Mesothelial cell of epicardium (in vitro differentiated cells): ENCODE measurements at regions not wholly inside any gene's neighbourhood (a gene's known extent, or its start where the extent isn't known, plus 50 kb on each side); places are given as distances from the start of the nearest gene placed in this dataset.

Experiments
- DNase-seq, 2 experiments: peaks; one replicate each; pipeline ENCODE4 v3.0.0; 2021; ENCODE audit warnings: low spot score in 2 of 2; ENCODE audit not compliant: unreplicated experiment in 2 of 2
- H3K27ac Mint-ChIP-seq: 2 replicates; pipeline ENCODE4 v1.8.0; 2021; ENCODE audit warnings: mixed read lengths
- H3K27me3 Mint-ChIP-seq: 2 replicates; pipeline ENCODE4 v1.8.0; 2021; ENCODE audit warnings: low read depth, mixed read lengths
- H3K36me3 Mint-ChIP-seq: 2 replicates; pipeline ENCODE4 v1.8.0; 2021; ENCODE audit warnings: mixed read lengths
- H3K4me1 Mint-ChIP-seq: 2 replicates; pipeline ENCODE4 v1.8.0; 2021; ENCODE audit warnings: mixed read lengths
- H3K4me3 Mint-ChIP-seq: 2 replicates; pipeline ENCODE4 v1.8.0; 2021; ENCODE audit warnings: mild to moderate bottlenecking, moderate library complexity, mixed read lengths
- H3K9me3 Mint-ChIP-seq: 2 replicates; pipeline ENCODE4 v1.8.0; 2021; ENCODE audit warnings: mixed read lengths
- TF ChIP-seq, protein P1 (sequence below): fragments of 200-600 bp; sonication (generic); IDR thresholded peaks from one replicate; pipeline ENCODE4 v1.5.0; 2021; ENCODE audit warnings: antibody characterized with exemption; ENCODE audit not compliant: unreplicated experiment

DNA sequence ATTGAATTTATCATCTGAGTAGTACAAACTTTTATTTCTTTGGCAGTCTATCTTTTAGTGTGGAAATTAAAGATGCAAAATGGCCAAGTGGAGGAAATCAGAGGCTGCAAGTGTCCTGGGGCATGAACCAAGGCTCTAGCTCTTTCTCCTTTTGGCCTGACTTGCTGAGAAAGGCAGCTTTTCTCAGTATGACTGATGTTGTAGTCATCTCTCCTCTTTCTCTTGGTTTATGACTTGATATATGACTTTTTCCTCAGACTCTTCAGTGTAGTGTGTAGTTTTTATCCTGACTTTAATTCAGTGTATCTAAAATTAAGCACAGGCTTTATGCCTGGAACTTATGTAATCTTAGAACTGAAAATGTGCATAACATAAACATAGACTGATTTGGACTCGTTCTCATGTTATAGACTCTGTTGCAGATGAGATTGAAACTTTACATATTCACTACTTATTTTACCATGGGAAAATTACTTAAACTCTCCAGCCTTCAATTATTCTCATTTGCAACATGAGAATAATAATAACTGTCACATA lies 65.7 kb downstream of the SLITRK5 start:
- DNase-seq = no peak
- Mint-ChIP-seq H3K4me3 (no peak overlapping the region), H3K4me1 (no peaks in the 10 kb centered on the region), H3K36me3 (no peaks in the 10 kb centered on the region), H3K9me3 (no peaks in the 10 kb centered on the region), H3K27ac (no peak overlapping the region), H3K27me3 (peaks cover 7% of the 10 kb centered on the region)
- TF ChIP-seq, protein P1, sequence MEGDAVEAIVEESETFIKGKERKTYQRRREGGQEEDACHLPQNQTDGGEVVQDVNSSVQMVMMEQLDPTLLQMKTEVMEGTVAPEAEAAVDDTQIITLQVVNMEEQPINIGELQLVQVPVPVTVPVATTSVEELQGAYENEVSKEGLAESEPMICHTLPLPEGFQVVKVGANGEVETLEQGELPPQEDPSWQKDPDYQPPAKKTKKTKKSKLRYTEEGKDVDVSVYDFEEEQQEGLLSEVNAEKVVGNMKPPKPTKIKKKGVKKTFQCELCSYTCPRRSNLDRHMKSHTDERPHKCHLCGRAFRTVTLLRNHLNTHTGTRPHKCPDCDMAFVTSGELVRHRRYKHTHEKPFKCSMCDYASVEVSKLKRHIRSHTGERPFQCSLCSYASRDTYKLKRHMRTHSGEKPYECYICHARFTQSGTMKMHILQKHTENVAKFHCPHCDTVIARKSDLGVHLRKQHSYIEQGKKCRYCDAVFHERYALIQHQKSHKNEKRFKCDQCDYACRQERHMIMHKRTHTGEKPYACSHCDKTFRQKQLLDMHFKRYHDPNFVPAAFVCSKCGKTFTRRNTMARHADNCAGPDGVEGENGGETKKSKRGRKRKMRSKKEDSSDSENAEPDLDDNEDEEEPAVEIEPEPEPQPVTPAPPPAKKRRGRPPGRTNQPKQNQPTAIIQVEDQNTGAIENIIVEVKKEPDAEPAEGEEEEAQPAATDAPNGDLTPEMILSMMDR = no peak

DNA sequence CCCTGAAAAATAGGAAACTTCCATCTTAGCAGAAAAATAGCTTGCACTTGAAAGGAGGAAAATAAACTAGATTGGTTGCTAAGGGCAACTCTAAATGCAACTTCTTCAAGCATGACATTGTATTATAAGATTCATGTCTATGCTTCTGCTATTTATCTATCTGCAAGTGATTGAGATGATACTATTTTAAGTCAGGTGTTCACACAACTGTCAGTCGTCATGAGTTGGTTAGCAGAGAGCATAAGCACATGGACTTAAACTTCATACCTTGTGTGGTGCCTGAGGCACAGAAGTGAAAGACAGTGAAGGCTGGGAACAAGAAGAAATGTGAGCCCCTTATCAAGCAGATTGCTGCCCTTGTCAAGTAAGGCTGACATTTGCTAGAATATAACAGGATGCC lies 82.9 kb downstream of the SLITRK5 start:
- Mint-ChIP-seq H3K9me3 (no peaks in the 10 kb centered on the region), H3K4me3 (no peak overlapping the region), H3K4me1 (no peaks in the 10 kb centered on the region), H3K27me3 (peaks cover 20% of the 10 kb centered on the region), H3K36me3 (no peaks in the 10 kb centered on the region), H3K27ac (no peak overlapping the region)
- TF ChIP-seq, protein P1 = no peak
- DNase-seq = no peak

DNA sequence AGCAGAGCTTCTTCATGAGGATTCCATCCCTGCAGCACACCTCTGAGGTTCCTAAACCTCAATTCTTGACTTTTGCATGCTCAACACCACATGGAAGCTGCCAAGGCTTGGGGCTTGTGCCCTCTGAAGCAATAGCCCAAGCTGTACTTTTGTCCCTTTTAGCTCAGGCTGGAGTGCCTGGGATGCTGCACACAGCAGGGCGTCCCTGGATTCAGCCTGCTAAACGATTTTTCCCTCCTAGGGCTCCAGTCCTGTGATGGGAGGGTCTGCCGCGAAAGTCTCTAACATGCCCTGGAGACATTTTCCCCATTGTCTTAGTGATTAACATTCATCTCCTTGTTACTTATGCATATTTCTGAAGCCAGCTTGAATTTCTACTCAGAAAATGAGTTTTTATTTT lies 98.3 kb downstream of the SLITRK5 start:
- DNase-seq = no peak
- Mint-ChIP-seq H3K4me3 (no peak overlapping the region), H3K27me3 (peaks cover 14% of the 10 kb centered on the region), H3K27ac (no peak overlapping the region), H3K4me1 (no peaks in the 10 kb centered on the region), H3K36me3 (no peaks in the 10 kb centered on the region), H3K9me3 (no peaks in the 10 kb centered on the region)
- TF ChIP-seq, protein P1 = no peak

DNA sequence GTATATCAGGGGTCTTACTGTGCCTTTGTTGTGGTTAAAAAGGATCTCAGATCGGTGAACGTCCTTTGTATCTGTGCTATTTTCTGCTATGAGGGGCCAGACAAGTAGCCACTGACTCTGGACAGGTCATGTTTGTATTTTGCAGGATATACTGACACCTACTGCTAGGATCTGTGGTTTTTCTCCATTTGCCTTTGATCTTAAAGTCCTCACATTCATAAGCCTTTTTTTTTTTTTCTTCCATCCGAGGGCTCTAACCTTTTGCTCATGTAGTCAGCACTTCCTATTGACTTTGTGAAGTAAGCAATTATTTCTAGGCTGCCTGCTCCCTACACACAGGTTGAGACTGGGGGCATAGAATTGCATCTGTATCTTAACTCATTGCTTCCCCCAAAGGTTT lies 106.2 kb downstream of the SLITRK5 start:
- Mint-ChIP-seq H3K4me1 (no peaks in the 10 kb centered on the region), H3K27ac (no peak overlapping the region)
- no peak for DNase-seq

DNA sequence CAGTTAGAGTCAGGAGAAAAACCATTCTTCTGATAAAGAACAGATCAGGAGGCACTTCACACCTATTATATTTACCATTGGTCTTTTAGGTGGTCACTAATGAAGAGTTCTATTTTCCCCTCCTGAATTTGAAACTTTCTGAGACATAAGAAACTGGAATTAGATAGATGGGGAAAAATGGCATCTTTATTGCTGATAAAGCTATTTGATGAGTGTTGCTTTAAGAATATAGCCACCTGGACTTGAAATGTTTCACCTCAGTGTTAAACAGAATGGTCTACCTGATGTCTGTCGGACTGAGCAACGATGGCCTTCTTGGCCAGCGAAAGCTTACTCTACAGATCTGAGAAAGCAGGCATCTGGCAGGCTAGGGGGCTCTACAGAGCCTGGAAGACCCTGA lies 107.0 kb downstream of the SLITRK5 start:
- TF ChIP-seq, protein P1 = no peak
- H3K4me1 Mint-ChIP-seq = no peaks in the 10 kb centered on the region
- no peaks in the 10 kb centered on the region for H3K9me3 Mint-ChIP-seq
- H3K27ac Mint-ChIP-seq = no peak overlapping the region
- H3K27me3 Mint-ChIP-seq = peaks cover 29% of the 10 kb centered on the region
- no peak for DNase-seq
- H3K36me3 Mint-ChIP-seq = no peaks in the 10 kb centered on the region
- H3K4me3 Mint-ChIP-seq = no peak overlapping the region

More for the DNA sequence above, 106.2 kb downstream of the SLITRK5 start:
- no peaks in the 10 kb centered on the region for H3K36me3 Mint-ChIP-seq
- peaks cover 31% of the 10 kb centered on the region for H3K27me3 Mint-ChIP-seq
- TF ChIP-seq, protein P1 = no peak
- H3K4me3 Mint-ChIP-seq = no peak overlapping the region
- H3K9me3 Mint-ChIP-seq = no peaks in the 10 kb centered on the region

DNA sequence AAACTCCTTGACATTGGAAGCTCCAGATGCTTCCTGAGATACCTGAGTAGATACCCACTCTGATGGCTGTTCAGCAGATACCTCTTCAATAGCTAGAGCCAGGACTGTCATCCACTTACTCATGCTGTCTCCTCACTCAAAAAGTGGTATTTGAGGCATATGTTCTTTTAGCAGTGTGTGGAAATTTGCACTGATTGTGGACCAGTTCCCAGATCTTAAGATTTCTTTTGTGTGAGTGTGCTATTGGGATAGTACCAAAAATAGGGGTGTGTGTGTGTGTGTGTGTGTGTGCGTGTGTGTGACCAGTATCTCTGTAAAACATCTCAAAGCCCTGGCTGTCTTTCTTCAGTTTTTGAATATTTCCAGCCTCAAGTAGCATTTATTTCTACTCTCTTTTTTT lies 108.3 kb downstream of the SLITRK5 start:
- Mint-ChIP-seq H3K4me3 (no peak overlapping the region), H3K36me3 (no peaks in the 10 kb centered on the region), H3K27me3 (peaks cover 32% of the 10 kb centered on the region), H3K27ac (no peak overlapping the region), H3K9me3 (no peaks in the 10 kb centered on the region), H3K4me1 (no peaks in the 10 kb centered on the region)
- DNase-seq = no peak
- TF ChIP-seq, protein P1 = no peak
